Glomerular endothelial cell (primary cell): ENCODE measurements at regions not wholly inside any gene's neighbourhood (a gene's known extent, or its start where the extent isn't known, plus 50 kb on each side); places are given as distances from the start of the nearest gene placed in this dataset.
A peak's percentile ranks its signal among the peaks of the same experiment; 100 is the strongest.
"Not testable (repeated sequence)": the region's sequence is repeated elsewhere in the genome, so short reads cannot be mapped to it uniquely, and the experiment has no call there.

ENCODE experiments used
- DNase-seq: peaks from one replicate; pipeline ENCODE4 v3.0.0-alpha.2; 2011; ENCODE audit warnings: low read depth, low spot score; ENCODE audit errors: extremely low read depth

DNA sequence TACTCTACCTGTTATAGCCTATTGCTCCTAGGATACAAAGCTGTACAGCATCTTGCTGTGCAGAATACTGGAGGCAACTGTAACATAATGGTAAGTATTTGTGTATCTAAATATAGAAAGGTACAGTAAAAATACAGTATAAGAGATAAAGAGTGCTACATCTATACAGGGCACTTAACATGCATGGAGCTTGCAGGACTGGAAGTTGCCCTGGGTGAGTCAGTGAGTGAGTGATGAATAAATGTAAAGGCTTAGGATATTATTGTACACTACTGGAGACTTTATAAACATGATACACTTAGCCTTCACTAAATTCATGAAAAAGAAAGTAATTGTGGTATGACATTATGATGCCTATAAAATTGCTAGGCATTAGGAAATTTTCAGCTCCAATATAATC is 65.5 kb upstream of the OSMR start:
- no peak for DNase-seq

DNA sequence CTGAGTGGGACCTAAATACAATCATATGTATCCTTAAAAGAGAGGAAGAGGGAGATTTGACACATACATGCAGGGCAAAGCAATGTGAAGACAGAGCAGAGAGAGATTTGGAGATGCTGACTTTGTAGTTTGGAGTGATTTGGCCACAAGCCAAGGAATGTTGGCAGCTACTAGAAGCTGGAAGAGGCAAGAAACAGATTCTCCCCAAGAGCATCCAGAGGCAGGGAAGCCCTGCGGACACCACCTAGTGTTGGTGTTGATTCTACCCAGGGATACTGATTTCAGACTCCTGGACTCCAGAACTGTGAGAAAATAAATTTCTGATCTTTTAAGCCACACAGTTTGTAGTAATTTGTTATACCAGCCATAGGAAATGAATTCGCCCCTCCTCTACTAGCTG is 64.9 kb upstream of the OSMR start:
- peak; percentile 31 for DNase-seq

- DNase-seq, result no peak
These were observed 63.5 kb upstream of the OSMR start for GRCh38 chr5:38782180-38782835.

GRCh38 chr5:38783011-38783561 is 62.7 kb upstream of the OSMR start:
- DNase-seq, result peak; percentile 84

DNA sequence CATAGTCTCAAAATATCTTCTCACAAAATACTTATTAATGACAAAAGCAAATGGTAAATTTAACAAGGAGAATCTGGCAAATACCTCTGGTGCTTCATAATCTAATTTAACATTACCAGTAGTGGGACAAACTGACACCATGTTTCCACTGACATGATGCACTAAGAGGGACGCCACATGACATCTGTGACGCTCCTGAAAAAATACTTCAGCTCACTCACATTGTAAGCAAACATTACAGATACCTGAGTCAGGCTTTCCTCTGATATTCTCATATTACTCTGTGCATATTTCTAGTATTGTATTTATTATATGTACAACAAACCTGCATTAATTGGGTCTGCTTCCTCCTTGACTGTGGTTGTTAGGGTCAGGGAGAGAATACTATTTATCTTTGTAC is 56.7 kb upstream of the OSMR start:
- DNase-seq, result no peak

DNA sequence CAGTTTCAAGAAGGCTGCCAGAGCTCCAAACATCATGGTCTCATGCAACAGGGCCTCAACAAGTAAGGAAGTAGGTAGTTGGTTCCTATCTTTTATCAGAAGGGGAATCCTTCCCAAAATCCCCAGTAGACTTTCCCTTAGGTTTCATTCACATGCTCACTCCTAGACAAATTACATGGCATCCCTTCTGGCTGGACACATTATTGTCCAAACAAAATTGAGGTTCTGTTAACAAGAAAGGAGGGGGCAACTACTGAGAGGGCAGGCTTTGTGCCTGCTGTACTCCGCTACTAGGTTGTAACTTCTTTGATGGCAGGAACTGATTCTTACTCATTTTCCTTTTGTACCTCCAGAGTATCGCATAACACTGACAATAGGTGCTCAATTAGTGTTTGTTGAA is 56.0 kb upstream of the OSMR start:
- DNase-seq, result no peak

DNA sequence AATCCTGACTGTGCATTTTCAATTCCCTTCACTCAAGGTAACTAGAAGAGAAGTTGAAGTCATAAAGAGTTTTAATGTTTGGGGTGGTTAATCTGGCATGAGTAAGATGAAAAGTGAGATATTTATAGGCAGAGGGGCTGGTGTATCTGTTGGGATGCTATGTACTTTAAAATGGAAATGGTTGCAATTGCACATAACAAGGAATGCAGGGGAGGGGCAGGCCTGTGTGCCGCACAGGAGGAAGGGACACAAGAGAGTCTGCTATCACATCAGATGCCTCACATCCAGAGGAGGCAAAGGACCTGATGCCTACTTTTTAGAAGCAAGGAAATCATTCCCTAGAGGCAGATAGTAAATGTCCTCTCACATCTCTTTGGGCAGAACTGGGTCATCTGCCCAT is 55.5 kb upstream of the OSMR start:
- no peak for DNase-seq

- DNase-seq, result no peak
These were observed 54.9 kb upstream of the OSMR start for GRCh38 chr5:38790891-38791290.

GRCh38 chr5:38793099-38793498 is 52.7 kb upstream of the OSMR start:
- no peak for DNase-seq

- DNase-seq, result not testable (repeated sequence)
These were observed 51.8 kb upstream of the OSMR start for GRCh38 chr5:38794037-38794436.

- no peak for DNase-seq
These were observed 50.8 kb upstream of the OSMR start for GRCh38 chr5:38794986-38795385.

DNA sequence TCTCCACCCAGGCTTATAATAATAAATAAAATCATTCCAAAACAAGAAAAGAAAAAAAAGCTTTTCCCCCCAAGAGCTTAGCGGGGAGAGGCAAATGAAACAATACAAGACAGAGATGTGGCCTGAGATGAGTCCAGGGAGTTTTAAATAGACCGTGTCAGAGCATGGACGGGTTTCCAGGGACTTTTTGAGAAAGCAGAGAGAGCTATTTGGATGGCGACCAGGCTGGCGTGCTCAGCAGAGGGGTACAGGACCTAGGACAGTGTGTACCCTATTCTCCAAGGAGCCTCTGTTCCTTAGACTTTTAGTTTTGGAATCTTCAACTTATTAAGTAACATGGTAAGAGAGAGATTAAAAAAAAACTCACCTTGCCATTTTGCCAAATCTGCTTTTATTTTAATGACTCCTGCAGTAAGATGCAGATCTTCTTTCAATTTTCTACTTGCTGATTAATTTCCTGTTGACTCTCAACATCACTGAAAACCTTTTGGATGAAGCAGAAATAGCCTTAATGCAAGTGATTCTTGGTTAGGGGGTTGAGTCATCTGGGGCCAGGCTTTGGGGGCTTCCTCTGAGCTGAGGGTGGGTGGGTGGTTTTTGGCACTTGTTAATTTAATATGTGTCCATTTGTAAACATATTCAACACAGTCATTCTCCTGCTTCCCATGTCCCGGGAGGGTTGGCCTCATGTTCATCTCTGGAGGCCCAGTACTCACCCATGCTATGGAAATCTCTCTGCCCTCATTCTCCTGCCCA is 49.6 kb upstream of the OSMR start:
- DNase-seq, result no peak
